Natural killer cell (primary cell): ENCODE measurements at regions not wholly inside any gene's neighbourhood (a gene's known extent, or its start where the extent isn't known, plus 50 kb on each side); places are given as distances from the start of the nearest gene placed in this dataset.

Source experiments
- ATAC-seq, 3 donors: fragments of 150-1000 bp in 2 of 3; fragments of 200-7000 bp in 1 of 3; cut with Tn5 transposase; 1 replicate in 1 of 3; 2 replicates in 2 of 3; pipeline ENCODE4 v1.10.0; 2021; ENCODE audit warnings: mild to moderate bottlenecking in 2 of 3, moderate library complexity in 2 of 3
- DNase-seq, 2 donors: peaks; one replicate each; pipeline versions ENCODE4 v3.0.0 to v3.0.0-alpha.2; 2013 to 2021; ENCODE audit warnings: mixed read lengths in 1 of 2
- H3K27ac ChIP-seq: one replicate; pipeline ENCODE4 v1.5.1; 2013; ENCODE audit warnings: mild to moderate bottlenecking, low read length
- H3K27me3 ChIP-seq: one replicate; pipeline ENCODE4 v1.6.1; 2013; ENCODE audit warnings: low read length; ENCODE audit not compliant: control insufficient read depth, insufficient read depth
- H3K36me3 ChIP-seq: one replicate; pipeline ENCODE4 v1.6.1; 2013; ENCODE audit warnings: low read length; ENCODE audit not compliant: control insufficient read depth, insufficient read depth
- H3K4me1 ChIP-seq: one replicate; pipeline ENCODE4 v1.6.1; 2013; ENCODE audit warnings: low read length; ENCODE audit not compliant: control insufficient read depth, insufficient read depth
- H3K4me3 ChIP-seq: one replicate; pipeline ENCODE4 v1.5.1; 2013; ENCODE audit warnings: low read length
- H3K9me3 ChIP-seq: one replicate; pipeline ENCODE4 v1.6.1; 2013; ENCODE audit warnings: low read length; ENCODE audit not compliant: control insufficient read depth, insufficient read depth
- H3K27ac Mint-ChIP-seq, 2 donors: one replicate each; pipeline ENCODE4 v1.8.0; 2022; ENCODE audit warnings: mild to moderate bottlenecking in 2 of 2, mixed read lengths in 2 of 2, moderate library complexity in 1 of 2
- H3K27me3 Mint-ChIP-seq, 2 donors: one replicate each; pipeline ENCODE4 v1.8.0; 2022; ENCODE audit warnings: low read depth in 2 of 2, mixed read lengths in 2 of 2
- H3K36me3 Mint-ChIP-seq: one replicate; pipeline ENCODE4 v1.8.0; 2022; ENCODE audit warnings: mixed read lengths
- H3K4me1 Mint-ChIP-seq, 2 donors: one replicate each; pipeline ENCODE4 v1.8.0; 2022; ENCODE audit warnings: mixed read lengths in 2 of 2
- H3K4me3 Mint-ChIP-seq: one replicate; pipeline ENCODE4 v1.8.0; 2022; ENCODE audit warnings: mild to moderate bottlenecking, moderate library complexity, mixed read lengths
- H3K9me3 Mint-ChIP-seq, 2 donors: one replicate each; pipeline ENCODE4 v1.8.0; 2022; ENCODE audit warnings: mixed read lengths in 2 of 2
- CTCF ChIP-seq: fragments of 200-600 bp; IDR thresholded peaks from one replicate; pipeline ENCODE4 v1.8.0; 2022; ENCODE audit warnings: antibody characterized with exemption
- WGBS: methylation state at CpG from one replicate; pipeline ENCODE4 v1.1.7; 2013; ENCODE audit warnings: missing lambda C conversion rate; ENCODE audit not compliant: insufficient coverage; 5-methylcytosine and 5-hydroxymethylcytosine counted together
- intact Hi-C: fragments of 100-400 bp; cut with micrococcal nuclease; formaldehyde crosslinking; loops from one replicate; pipeline ENCODE4 v1.14.2; 2022

GRCh38 chr18:23356424-23356823 is 96.7 kb upstream of the RIOK3 start:
- intact Hi-C loops: no loop called here
- WGBS: 96% methylated on average over 4 of the region's 4 CpGs
- Mint-ChIP-seq H3K4me3 (no peak overlapping the region), H3K36me3 (peaks cover 6% of the 10 kb centered on the region), H3K27ac (no peak overlapping the region), H3K4me1 (peaks cover 34 to 46% of the 10 kb centered on the region in 2 donors), H3K27me3 (no peaks in the 10 kb centered on the region), H3K9me3 (no peaks in the 10 kb centered on the region)
- Histone ChIP-seq H3K27me3 (no peaks in the 10 kb centered on the region), H3K27ac (no peak overlapping the region), H3K4me3 (no peak overlapping the region), H3K9me3 (no peaks in the 10 kb centered on the region), H3K4me1 (peaks cover 26% of the 10 kb centered on the region), H3K36me3 (no peaks in the 10 kb centered on the region)
- no peak for TF ChIP-seq CTCF
- no peak for DNase-seq
- ATAC-seq: no peak

- WGBS: 92% methylated on average over 2 of the region's 2 CpGs
- H3K4me3 Mint-ChIP-seq: no peak overlapping the region
Observed at GRCh38 chr18:23356915-23357601, 96.0 kb upstream of the RIOK3 start.

GRCh38 chr18:23357996-23358594 is 95.0 kb upstream of the RIOK3 start:
- Histone ChIP-seq H3K4me3 (no peak overlapping the region), H3K36me3 (no peaks in the 10 kb centered on the region), H3K27ac (peak overlapping the region; percentile 30), H3K4me1 (peaks cover 26% of the 10 kb centered on the region), H3K9me3 (no peaks in the 10 kb centered on the region), H3K27me3 (no peaks in the 10 kb centered on the region)
- Mint-ChIP-seq H3K4me3 (peak overlapping the region; percentile 76), H3K27me3 (no peaks in the 10 kb centered on the region), H3K9me3 (no peaks in the 10 kb centered on the region), H3K4me1 (peaks cover 34 to 46% of the 10 kb centered on the region in 2 donors), H3K36me3 (no peaks in the 10 kb centered on the region), H3K27ac (peak overlapping the region; percentile 75 to 85)
- TF ChIP-seq CTCF: no peak
- ATAC-seq (peak in 1 of 3 donors; percentile 3), DNase-seq (no peak)
- WGBS: 88% methylated on average over 11 of the region's 13 CpGs
- intact Hi-C loops: loop anchor here (1.0 to 2.0 kb wide), 5 partner anchors 51 to 427 kb away; no protein-coding TSS in a partner anchor

More at GRCh38 chr18:23356915-23357601, 96.0 kb upstream of the RIOK3 start:
- Mint-ChIP-seq H3K36me3 (peaks cover 4% of the 10 kb centered on the region), H3K9me3 (no peaks in the 10 kb centered on the region), H3K4me1 (peaks cover 34 to 46% of the 10 kb centered on the region in 2 donors), H3K27me3 (no peaks in the 10 kb centered on the region), H3K27ac (peak overlapping the region; percentile 75 to 85)
- DNase-seq (no peak), ATAC-seq (no peak)
- no peaks in the 10 kb centered on the region for H3K27me3 ChIP-seq
- H3K9me3 ChIP-seq: no peaks in the 10 kb centered on the region
- H3K4me3 ChIP-seq: no peak overlapping the region
- H3K4me1 ChIP-seq: peaks cover 26% of the 10 kb centered on the region
- intact Hi-C loops: no loop called here
- TF ChIP-seq CTCF: no peak
- no peaks in the 10 kb centered on the region for H3K36me3 ChIP-seq
- no peak overlapping the region for H3K27ac ChIP-seq
